ENCODE measurements at regions not wholly inside any gene's neighbourhood (a gene's known extent, or its start where the extent isn't known, plus 50 kb on each side); places are given as distances from the start of the nearest gene placed in this dataset.

GRCh38 chr10:70965566-70965965 lies 77.2 kb upstream of the PCBD1 start:
- no peak for DNase-seq (ENCODE audit: low read depth)

DNA sequence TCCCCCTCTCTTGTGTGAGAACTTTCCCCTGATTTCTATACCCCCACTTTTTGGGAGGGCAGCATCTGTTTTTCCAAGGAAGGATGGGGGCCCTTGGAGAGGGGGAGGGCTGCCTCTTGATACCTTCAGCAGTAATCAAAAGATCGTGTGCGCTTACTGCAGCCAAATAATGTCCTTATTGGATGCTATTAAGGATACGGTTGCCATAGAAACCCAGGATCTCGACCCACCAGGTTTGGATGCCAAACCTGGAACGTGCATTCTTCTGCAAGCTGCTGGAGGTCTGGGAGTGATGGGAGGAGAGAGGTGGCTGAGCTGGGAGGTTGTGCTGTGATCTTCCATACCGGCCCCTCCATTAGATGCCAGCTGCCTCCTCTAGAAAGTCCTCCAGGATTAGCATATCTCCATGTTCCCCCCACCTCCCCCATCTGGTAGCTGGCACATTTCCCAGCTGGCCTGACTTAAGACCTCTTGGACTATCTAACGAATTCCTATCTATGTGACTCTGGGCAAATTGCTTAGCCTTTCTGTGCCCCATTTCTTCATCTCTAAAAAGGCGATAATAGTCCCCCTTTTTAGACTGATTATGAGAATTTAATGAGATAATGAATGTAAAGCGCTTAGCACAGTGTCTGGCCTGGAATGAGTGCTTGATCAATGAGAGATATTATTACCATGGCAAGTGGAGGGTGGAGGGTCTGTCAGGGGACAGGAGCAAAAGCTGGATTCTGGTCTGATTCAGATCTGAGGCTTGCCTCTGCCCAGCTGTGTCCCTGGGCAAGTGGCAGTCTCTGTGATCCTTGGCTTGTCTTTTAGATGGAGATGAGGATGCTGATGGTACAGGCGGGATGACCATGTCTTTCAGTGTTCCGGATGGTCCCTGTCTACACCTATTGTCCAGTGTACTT lies 78.5 kb upstream of the PCBD1 start:
- no peak for DNase-seq (ENCODE audit: low read depth)

More at GRCh38 chr10:70965566-70965965, 77.2 kb upstream of the PCBD1 start:
- H3K4me3 ChIP-seq (ENCODE audit: low read depth, low read length), result no peak overlapping the region

DNA sequence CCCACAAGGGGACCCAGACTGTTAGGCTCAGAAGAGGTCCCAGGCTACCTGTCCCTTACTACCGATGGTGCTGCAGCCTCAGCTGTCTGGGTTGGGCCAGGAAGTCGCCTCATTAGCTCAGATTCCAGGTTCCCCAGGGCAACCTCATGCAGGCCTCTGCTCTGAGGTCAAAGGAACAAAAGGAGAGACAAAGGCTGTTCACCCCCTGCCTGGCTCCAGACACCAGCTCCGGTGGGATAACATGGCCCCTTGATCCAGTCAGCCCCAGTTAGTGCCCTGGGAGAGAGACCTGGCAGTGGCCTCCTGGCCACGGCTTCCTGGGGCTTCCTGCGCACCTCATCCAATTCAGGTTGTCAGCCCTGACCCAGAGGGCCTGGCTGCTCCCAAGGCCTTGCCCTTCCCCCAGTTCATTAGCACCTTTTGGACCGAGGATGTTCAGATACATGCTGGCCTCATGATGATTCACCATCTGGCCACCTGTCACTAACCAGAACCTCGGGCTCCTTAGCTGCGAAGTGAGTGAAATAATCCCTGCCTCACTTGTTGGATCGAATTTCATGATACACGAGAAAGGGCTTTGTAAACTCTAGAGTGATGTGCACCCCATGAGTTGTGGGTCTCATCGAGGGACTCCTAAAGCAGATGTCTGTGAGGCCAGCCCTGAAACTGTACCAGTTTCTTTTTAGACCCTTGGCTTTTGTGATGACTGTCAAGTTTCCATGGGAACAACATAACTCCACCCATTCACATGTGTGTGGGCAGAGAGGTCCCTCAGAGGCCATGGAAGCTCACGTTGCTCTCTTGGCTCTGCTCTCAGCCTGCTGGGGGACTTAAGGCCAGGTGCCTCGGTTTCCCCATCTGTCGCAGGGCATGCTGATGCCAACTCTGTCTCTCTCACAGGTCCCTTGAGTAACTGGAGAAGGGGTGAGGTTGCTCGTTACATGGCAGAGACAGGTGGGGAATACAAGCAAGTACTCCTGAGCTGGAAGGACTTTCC lies 79.5 kb upstream of the PCBD1 start:
- DNase-seq (ENCODE audit: low read depth), result no peak

More for the DNA sequence above, 78.5 kb upstream of the PCBD1 start:
- H3K4me3 ChIP-seq (ENCODE audit: low read depth, low read length), result no peak overlapping the region

DNA sequence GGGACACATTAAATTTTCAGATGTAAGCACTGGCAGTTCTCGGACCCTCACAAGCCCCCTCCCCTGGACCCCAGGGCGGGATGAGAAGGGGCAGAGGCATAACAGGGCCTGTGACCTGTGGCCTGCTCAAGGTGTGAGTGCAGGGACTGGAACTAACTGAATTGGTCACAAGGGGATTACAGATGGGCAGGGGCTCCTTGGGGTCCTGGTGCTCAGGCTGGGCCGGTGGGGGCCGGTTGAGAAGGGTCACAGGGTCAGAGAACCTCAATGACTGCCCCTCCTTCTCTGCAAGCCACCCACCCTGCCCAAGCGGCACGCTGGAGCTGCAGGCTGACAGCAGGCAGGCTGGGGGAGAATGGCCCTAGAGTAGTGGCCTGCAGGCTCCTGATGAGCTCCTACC lies 80.8 kb upstream of the PCBD1 start:
- H3K4me3 ChIP-seq (ENCODE audit: low read depth, low read length), result no peak overlapping the region

More for the DNA sequence above, 79.5 kb upstream of the PCBD1 start:
- H3K4me3 ChIP-seq (ENCODE audit: low read depth, low read length), result no peak overlapping the region

GRCh38 chr10:70970830-70971229 lies 82.5 kb upstream of the PCBD1 start:
- DNase-seq (ENCODE audit: low read depth), result no peak
- H3K4me3 ChIP-seq (ENCODE audit: low read depth, low read length), result no peak overlapping the region

More for the DNA sequence above, 80.8 kb upstream of the PCBD1 start:
- DNase-seq (ENCODE audit: low read depth), result no peak

GRCh38 chr10:70973275-70973674 lies 84.9 kb upstream of the PCBD1 start:
- DNase-seq (ENCODE audit: low read depth), result no peak
- H3K4me3 ChIP-seq (ENCODE audit: low read depth, low read length), result no peak overlapping the region

DNA sequence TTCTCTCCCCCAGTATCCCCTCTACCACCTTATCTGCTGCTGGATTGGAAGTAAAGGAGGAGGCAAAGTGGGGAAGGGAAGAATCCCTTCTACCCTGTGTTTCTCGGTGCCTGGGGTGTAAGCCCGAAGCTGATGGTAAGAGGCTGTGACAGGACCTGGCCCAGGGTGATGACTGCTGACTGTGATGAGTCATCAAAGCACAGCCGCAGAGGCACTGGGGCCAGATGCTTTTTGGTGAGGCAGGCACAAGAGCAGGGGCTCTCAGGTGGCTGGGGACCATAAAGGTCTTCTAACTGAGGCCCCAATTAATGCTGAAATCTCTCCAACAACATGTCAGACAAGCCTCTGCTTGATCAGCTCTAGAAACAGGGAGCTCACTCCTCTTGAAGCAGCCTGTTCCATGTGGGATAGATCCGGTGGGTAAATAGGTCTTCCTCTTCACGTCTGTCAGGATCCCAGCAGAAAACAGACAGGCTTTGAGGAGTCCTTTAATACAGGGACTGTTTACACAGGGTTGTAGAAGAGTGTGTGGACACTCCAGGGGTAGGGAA lies 86.1 kb upstream of the PCBD1 start:
- no peak for DNase-seq (ENCODE audit: low read depth)
- H3K4me3 ChIP-seq (ENCODE audit: low read depth, low read length), result no peak overlapping the region

GRCh38 chr10:70974920-70975319 lies 86.6 kb upstream of the PCBD1 start:
- no peak for DNase-seq (ENCODE audit: low read depth)
- no peak overlapping the region for H3K4me3 ChIP-seq (ENCODE audit: low read depth, low read length)

GRCh38 chr10:70976063-70976695 lies 87.8 kb upstream of the PCBD1 start:
- no peak overlapping the region for H3K4me3 ChIP-seq (ENCODE audit: low read depth, low read length)
- DNase-seq (ENCODE audit: low read depth), result no peak

GRCh38 chr10:70977625-70978024 lies 89.3 kb upstream of the PCBD1 start:
- DNase-seq (ENCODE audit: low read depth), result no peak
- H3K4me3 ChIP-seq (ENCODE audit: low read depth, low read length), result no peak overlapping the region

- no peak overlapping the region for H3K4me3 ChIP-seq (ENCODE audit: low read depth, low read length)
Observed at GRCh38 chr10:70978181-70978580, 89.8 kb upstream of the PCBD1 start.

GRCh38 chr10:70978816-70979480 lies 90.6 kb upstream of the PCBD1 start:
- DNase-seq (ENCODE audit: low read depth), result no peak
- no peak overlapping the region for H3K4me3 ChIP-seq (ENCODE audit: low read depth, low read length)

More at GRCh38 chr10:70978181-70978580, 89.8 kb upstream of the PCBD1 start:
- no peak for DNase-seq (ENCODE audit: low read depth)

- DNase-seq (ENCODE audit: low read depth), result no peak
- H3K4me3 ChIP-seq (ENCODE audit: low read depth, low read length), result no peak overlapping the region
Observed at GRCh38 chr10:70980687-70981086, 92.3 kb upstream of the PCBD1 start.

GRCh38 chr10:70981171-70981836 lies 92.9 kb upstream of the PCBD1 start:
- no peak for DNase-seq (ENCODE audit: low read depth)
- H3K4me3 ChIP-seq (ENCODE audit: low read depth, low read length), result no peak overlapping the region

GRCh38 chr10:70981936-70982335 lies 93.6 kb upstream of the PCBD1 start:
- no peak overlapping the region for H3K4me3 ChIP-seq (ENCODE audit: low read depth, low read length)
- no peak for DNase-seq (ENCODE audit: low read depth)

DNA sequence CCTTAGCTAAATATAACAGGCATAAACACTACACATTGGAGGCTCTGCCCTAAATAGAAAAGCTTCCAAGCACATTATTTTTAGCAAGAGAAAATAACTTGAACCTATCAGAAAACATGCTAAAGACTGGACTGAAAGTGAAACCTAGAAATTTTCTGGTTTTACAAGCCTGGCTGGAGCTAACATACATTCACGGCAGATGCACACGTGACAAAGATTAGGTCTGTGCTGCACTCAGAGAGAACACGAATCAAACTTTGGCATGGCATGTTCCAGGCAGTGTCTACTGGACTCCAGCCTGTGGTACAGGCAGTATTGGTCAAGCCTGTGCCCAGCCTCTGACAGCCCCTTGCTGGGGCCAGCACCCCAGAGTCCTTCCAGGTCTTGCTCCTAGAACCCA lies 94.1 kb upstream of the PCBD1 start:
- no peak overlapping the region for H3K4me3 ChIP-seq (ENCODE audit: low read depth, low read length)
- no peak for DNase-seq (ENCODE audit: low read depth)

GRCh38 chr10:70984986-70985722 lies 96.8 kb upstream of the PCBD1 start:
- no peak for DNase-seq (ENCODE audit: low read depth)

More at GRCh38 chr10:70984986-70985722, 96.8 kb upstream of the PCBD1 start:
- H3K4me3 ChIP-seq (ENCODE audit: low read depth, low read length), result no peak overlapping the region

All from skeletal muscle cell (primary cell).